Renal pelvis (tissue), 1 donor: ENCODE measurements at regions not wholly inside any gene's neighbourhood (a gene's known extent, or its start where the extent isn't known, plus 50 kb on each side); places are given as distances from the start of the nearest gene placed in this dataset.

Source experiments
- DNase-seq: peaks from one replicate; pipeline ENCODE4 v3.0.0-alpha.2; 2013

GRCh38 chr10:28963539-28964221 is 286.4 kb downstream of the BAMBI start:
- DNase-seq: no peak

GRCh38 chr10:28965937-28966336 is 288.6 kb downstream of the BAMBI start:
- DNase-seq: no peak

GRCh38 chr10:28967031-28967430 is 289.7 kb downstream of the BAMBI start:
- DNase-seq: no peak

GRCh38 chr10:28969413-28969812 is 292.1 kb downstream of the BAMBI start:
- DNase-seq: no peak

- no peak for DNase-seq
Observed at GRCh38 chr10:28970231-28970630, 292.9 kb downstream of the BAMBI start.

GRCh38 chr10:28971255-28971654 is 293.9 kb downstream of the BAMBI start:
- no peak for DNase-seq

GRCh38 chr10:28971764-28972163 is 294.4 kb downstream of the BAMBI start:
- DNase-seq: no peak

GRCh38 chr10:28973309-28973972 is 296.1 kb downstream of the BAMBI start:
- no peak for DNase-seq

GRCh38 chr10:28975891-28976531 is 298.7 kb downstream of the BAMBI start:
- peak; percentile 65 for DNase-seq

GRCh38 chr10:28977518-28977917 is 300.2 kb downstream of the BAMBI start:
- DNase-seq: no peak

GRCh38 chr10:28980264-28980663 is 302.9 kb downstream of the BAMBI start:
- DNase-seq: no peak

- DNase-seq: no peak
Observed at GRCh38 chr10:28981007-28981406, 303.7 kb downstream of the BAMBI start.

GRCh38 chr10:28982974-28983373 is 305.7 kb downstream of the BAMBI start:
- DNase-seq: no peak

GRCh38 chr10:28983799-28984198 is 305.1 kb upstream of the LYZL1 start:
- no peak for DNase-seq

- no peak for DNase-seq
Observed at GRCh38 chr10:28984431-28984830, 304.4 kb upstream of the LYZL1 start.

- DNase-seq: no peak
Observed at GRCh38 chr10:28985137-28985885, 303.6 kb upstream of the LYZL1 start.

GRCh38 chr10:28986117-28986792 is 302.6 kb upstream of the LYZL1 start:
- no peak for DNase-seq

- DNase-seq: no peak
Observed at GRCh38 chr10:28986856-28987255, 302.0 kb upstream of the LYZL1 start.

- DNase-seq: no peak
Observed at GRCh38 chr10:28987555-28988320, 301.1 kb upstream of the LYZL1 start.

- no peak for DNase-seq
Observed at GRCh38 chr10:28988980-28989379, 299.9 kb upstream of the LYZL1 start.
